HG03045 (cell line): ENCODE measurements at regions not wholly inside any gene's neighbourhood (a gene's known extent, or its start where the extent isn't known, plus 50 kb on each side); places are given as distances from the start of the nearest gene placed in this dataset.

Experiments used
- ATAC-seq: cut with Tn5 transposase; IDR thresholded peaks from one replicate; pipeline ENCODE4 v1.9.1; 2021; ENCODE audit warnings: mild to moderate bottlenecking, moderate library complexity; ENCODE audit not compliant: unreplicated experiment

DNA sequence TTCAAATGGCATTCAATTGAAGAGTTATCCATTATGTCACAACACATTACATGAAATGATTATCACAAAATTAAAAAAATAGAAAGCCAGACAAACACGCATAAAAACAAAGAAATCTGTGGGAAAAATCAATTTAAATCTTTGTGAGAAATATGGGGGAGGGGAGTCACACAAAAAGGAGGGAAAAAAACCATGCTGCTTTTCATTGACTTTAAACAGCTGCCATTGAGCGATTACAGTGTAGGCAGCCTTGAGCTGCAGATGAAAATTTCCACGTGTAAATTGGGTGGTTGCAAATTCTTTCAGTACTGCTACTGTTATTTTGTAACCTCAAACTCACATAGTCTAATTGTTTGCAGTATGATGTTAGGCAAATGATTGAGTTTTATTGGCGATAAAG, 889.9 kb upstream of the PHF14 start:
- no peak for ATAC-seq

DNA sequence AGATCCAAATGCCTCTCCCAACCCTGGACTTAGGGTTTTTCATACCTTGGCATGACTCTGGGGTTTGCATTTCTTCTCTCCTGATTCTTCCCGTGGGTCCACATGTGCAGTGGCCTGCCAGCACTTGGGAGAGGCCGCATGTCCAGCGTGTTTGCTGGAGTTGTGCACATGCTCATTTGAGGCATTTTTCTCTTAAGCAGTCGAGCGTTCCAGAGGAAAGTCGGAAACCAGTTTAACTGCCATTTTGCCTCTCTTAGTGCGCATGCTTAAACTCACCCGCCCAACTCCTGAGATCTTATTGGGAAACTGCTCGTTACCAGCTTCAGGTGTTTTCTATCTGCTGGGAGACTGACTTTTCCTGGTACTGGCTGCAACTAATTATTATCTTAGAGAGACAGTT, 888.4 kb upstream of the PHF14 start:
- ATAC-seq, result no peak

DNA sequence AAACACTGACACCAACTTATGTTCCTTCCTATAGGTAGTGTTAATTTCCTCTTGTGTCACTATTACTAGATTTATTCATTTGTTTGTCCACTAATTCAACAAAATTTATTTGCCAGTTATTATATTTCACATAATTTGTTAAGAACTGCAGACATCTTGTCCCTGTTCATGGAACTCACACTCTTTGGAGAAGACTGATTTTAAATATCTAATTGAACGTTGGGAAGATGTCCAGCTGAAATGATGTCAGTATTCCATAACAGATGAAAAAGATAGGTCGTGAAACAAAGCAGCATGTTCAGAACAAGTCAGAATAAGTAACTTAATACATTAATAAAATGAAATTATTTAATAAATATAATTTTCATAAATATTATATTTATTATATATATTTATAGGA, 873.1 kb upstream of the PHF14 start:
- ATAC-seq, result no peak

DNA sequence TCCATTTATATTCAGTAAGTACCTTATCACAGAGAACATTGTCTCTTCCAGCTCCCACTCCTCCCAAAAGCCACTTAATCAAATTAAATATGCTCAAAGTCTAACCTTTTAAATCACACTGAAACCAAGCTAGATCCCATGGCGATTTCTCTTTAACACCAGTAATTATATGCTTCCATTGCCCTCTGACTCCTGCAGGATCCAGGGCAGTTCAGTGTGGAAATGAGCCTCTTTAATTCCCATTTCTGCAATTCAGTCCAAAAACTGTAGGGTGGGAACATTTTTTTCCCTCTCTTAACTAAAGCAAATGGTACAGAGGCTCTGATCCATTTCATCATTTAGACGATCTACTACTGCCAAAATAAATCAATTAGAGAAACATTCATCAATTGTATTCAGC, 872.3 kb upstream of the PHF14 start:
- no peak for ATAC-seq

DNA sequence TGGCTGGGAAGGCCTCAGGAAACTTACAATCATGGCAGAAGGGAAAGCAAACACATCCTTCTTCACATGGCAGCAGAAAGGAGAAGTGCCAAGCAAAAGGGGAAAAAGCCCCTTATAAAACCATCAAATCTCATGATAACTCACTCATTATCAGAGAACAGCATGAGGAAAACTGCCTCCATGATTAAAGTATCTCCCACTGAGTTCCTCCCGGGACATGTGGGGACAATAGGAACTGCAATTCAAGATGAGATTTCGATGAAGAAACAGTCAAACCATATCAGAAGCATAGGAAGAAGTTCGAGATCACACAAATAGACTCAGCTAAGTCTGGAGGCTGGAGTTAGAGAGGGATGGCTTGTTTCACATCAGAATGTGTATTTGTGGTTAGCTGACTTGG, 869.4 kb upstream of the PHF14 start:
- ATAC-seq, result no peak

DNA sequence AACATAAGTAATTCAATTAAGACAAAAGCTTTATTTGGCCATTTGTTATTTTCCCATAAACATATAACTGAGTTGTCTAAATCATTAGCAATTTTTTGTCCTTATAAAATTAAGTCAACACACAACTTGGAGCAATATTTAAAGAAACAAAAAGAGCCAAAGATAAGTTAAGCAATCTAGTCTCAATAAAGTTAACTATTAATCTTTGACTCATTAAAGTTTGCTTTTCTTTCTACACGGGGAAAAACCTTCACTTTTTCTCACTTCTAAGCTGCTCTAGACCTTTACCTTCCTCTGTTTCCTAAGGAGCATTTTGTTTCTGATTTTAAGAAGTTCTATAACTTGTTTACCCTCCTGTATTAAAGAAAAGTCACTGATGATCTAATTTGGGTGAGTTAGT, 867.1 kb upstream of the PHF14 start:
- no peak for ATAC-seq

DNA sequence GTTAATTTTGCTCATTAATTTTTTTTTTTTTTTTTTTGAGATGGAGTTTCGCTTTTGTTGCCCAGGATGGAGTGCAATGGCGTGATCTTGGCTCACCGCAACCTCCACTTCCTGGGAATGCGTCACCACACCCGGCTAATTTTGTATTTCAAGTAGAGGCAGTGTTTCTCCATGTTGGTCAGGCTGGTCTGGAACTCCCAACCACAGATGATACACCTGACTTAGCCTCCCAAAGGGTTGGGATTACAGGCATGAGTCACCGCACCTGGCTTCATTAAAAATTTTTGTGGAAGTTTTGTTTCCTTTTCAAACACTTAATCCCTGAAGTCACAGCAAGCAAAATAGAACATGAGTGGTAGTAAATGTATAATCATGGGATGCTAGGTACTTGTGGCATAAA, 857.2 kb upstream of the PHF14 start:
- ATAC-seq, result no peak

DNA sequence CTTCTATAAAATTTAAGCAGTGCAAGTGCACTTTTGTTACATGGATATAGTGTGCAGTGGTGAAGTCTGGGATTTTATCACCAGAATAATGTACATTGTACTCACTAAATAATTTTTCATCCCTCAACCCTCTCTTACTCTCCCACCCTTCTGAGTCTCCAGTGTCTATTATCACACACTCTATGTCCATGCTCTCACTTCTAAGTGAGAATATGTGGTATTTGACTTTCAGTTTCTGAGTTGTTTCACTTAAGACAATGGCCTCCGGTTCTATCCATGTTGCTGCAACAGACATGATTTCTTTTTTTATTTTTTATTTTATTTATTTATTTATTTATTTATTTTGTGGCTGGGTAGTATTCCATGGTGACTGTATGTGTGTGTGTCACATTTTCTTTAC, 855.9 kb upstream of the PHF14 start:
- ATAC-seq, result no peak

DNA sequence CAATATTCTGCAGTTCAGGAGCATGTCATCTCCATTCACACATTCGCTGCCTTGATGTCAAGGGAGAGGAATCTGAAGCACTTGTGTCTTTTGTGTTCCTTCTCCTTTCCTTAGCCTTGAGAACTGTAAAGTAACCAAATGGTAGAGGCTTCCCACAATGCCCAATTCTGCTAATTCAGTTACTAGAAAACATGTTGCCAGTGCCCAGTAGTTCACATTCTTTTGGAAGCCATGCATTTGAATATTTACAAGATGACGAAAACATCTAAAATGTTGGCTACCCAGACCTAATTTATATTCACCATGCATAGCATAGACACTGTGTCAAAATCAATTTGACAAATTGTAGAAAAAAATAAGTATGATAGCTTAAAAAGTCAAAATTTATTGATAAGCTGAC, 852.7 kb upstream of the PHF14 start:
- ATAC-seq, result no peak

DNA sequence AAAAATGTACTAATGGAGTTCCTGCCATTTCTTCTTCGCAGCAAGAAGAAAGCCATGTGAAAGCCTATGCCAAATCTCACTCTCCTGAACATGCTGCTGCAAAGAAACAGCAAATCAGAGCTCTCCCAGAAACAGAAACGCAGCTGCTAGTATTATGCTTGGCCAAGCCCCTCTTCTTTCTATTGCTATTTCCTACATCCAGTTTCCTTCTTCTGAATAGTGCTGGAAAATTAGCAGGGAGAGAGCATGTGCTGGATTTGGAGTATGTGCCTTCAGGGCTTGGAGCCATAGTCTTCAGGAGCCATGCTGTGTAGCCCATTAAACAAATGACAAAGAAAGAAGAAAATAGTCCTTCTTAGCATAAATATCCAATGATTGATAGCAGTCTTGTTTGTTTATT, 852.0 kb upstream of the PHF14 start:
- ATAC-seq, result no peak

DNA sequence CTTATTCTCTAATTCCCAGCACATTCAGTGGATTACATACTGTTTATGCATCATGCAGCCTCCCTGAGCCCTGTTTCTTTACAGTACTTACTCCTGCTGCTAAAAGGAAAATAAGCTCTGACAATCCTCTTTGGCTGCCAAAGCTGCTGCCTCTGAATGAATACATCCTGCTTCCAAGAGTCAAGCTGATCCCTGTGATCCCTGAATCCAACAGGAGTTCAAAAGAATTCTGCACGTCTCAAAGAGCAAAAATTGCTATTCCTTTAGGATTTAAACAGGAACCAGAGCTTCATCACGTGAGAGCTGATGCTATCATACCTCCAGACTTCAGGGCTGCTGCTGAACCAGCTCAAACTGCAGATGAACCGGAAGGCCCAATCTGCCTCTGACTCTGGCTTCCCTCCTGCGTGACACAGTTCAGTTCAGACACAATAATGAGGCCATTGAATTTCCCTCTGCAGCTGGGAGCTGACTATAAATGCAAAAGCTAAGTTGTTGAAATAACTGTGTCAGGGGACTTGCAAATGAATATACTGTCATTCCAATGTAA, 851.0 kb upstream of the PHF14 start:
- ATAC-seq, result no peak

DNA sequence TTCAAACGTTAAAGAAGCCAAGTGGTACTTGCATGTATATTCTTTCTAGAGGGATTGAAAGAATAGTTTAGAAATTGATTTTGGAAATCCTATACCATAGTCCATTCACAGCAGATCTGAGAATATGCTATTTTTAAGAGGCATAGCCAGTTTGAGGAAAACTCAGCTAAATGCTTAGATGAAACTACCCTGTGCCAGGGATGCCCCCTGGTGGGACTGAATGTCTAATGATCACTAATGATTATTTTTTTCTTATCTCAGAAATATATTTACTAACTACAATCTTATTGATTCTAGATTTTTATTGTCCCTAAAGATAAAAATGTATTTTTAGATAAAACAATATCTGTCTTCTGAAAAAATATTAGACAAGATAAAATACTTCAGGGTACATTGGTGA, 844.9 kb upstream of the PHF14 start:
- no peak for ATAC-seq

DNA sequence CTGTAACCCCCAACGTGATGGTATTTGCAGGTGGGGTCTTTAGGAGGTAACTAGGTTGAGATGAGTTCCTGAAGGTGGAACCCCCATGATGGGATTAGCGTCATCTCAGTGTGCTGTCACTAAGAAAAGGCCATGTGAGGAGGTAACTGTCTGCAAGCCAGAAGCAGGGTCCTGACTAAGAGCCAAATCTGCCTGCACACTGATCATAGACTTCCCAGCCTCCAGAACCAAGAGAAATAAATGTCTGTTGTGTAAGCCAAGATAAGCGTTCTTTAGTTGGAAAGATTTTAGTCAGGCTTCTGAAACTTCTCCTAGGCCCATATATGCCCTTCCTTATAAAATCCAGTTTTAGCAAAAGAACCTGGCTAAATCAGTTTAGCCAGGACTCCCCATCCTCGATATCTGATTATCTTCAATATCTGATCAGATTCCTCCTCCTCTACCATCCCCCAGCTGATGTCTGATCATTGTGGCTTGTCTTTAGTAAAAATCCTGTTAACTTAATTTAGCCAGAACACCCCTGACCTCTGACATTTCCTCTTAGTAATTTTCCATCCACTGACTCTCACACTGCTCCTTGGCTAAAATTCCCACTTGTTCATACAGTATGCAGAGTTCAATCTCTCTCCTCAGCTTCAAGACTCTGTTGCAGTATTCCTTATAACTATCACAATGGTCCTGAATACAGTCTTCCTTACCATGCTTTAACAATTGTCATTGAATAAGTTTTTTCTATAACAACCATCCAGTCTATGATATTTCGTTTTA, 835.4 kb upstream of the PHF14 start:
- no peak for ATAC-seq

DNA sequence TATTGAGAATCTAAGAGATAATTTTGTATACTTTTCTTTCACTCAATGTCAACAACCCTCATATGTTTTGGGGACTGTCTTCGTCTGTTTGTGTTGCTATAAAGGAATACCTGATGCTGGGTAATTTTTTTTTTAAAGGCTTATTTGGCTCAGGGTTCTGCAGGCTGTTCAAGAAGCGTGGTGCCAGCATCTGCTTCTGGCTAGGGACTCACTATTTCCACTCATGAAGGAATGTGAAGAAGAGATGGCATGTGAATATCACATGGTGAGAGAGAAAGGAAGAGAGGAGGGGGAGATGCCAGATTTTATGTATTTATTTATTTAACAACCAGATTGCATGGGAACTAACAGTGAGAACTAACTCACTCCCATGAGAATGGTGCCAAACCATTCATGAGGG, 827.4 kb upstream of the PHF14 start:
- ATAC-seq, result no peak

DNA sequence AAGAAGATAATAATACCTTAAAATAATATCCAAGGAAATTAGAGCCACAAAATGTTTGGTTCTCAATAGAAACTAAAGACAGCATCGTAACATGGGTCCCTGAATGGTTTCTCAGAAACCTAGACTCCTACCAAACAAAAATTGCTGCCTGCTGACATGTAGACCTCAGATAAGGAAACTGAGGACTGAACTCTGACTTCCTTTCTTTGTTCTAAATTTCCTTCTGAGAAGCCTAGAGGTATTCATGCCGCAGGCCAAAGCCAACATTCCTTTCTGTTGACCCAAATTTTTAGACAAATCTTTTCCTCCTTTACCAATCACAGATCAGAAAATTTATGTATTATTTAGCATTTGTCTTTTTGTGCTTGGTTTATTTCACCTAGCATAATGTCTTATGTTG, 816.7 kb upstream of the PHF14 start:
- no peak for ATAC-seq

DNA sequence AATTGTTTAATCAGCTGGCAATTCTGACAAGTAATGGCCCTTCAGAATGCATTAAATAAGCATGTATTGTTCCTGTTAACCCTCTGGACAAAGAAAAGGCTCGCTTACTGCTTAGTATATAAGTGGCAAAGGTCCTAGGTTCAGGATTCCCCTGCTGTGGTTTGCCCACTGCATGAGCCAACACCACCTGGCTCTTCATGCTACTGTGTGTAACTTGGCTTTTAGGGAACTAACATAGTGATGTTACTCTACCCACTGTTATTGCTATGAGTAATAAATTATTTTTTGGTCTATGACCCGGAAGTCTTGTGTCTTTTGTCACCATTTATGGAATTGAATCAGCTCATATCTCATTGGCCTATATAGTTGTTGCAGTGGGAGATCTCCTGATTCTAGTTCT, 791.7 kb upstream of the PHF14 start:
- no peak for ATAC-seq

DNA sequence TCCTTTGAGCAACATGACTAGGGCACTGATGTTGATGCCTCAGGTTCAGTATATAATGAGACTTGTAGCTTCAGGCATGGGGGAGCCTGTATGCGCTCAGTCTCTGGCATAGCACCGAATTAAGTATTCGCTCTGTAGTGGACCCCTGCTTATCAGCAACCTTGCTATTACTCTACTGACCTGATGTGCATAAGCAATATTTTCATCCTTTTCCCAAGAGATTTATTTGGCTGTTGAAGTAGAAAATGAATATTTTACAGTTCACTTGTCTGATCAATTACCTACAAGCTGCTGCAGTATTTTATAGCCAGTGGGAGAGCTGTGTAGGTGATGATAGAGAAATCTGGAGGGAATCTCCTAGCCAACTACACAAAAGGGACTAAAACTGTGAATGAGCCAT, 781.6 kb upstream of the PHF14 start:
- ATAC-seq, result no peak

DNA sequence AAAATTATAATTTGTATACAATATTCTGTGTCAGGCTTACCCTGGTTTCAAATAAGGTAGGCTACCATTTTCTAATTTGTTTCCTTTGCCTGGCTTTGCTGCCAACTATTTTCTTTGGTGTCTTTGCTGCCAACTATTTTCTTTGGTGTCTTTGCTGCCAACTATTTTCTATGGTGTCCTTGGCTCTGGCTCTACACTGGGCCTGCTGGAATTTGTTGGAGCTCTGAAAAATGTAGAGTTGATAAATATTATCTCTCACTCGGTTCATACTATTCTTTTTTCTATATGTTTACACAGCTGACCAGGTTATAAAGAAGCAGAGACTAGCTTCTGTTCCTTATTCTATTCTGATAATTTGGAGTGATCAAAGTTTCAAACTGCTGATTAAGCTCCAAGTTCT, 768.0 kb upstream of the PHF14 start:
- ATAC-seq, result no peak

DNA sequence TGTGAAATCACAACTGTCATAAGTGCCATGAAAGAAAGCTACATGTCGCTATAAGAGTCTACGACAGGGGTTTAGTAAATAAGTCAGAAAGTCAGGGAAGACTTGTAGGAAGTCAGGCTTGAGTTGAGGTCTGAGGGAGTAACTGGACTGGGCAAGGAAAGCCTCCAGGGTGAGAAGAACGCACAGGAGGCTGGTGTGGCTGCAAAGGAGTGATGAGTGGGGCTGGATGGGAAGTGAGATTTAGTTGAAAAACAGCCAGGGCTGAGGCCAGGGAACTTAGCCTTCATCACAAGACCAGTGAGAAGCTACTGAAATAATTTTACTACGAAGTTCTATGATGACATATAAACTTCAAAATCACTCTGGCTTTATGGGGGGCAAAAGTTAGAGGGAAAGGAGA, 763.7 kb upstream of the PHF14 start:
- ATAC-seq, result no peak

DNA sequence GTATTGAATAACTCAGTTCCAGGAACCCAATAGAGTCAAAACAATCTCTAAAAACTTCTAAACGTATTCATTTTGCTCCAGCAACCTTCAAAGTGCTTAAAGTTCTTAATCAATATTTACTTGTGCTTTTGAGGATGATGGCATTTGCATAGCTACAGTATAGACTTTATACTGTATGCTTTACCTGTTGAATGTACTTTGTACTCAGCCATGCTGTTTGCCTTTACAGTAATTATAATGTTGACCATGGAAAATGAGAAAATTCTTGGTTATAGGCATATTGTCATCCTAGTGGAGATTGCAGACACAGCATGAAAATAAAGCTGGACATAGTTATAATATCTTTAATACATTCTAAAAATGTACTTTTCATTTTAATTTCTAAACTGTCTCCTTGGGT, 762.7 kb upstream of the PHF14 start:
- ATAC-seq, result no peak

DNA sequence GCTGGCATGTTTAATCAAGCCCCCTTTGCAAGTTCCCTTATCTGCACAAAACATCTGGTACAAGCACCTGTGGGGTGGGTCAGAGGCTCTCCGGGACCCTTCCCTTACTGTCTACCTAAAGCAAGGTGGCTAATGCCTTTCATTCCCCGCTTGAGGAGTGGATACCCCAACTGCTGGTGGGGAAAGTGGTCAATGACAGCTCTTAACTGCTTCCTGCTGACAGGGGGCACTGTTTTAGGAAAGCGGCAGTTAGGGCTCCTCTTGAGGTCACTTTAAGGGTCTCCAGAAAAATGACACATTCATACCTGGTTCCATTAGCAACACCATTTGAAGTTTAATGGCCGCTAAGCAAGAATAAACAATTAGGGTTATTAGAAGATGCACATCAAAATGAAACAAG, 761.8 kb upstream of the PHF14 start:
- no peak for ATAC-seq

DNA sequence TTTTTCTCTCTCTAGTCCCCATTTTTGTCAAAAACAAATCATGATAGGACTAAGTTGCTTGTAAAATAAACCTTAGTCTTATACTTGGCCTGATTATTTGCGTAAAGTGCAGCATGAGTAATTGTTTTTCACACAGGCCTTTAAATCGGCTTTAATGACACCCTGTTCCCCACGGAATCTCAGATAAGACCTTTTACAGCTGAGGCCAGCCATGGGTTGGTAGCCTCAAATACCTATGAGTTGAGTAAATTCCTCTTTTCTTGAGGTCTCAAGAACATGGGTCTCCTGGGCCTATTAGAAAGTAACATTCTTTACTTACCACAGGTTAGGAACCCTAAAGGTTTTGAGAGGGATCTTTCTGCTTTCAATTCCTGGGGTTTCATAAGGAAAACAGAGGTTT, 761.0 kb upstream of the PHF14 start:
- no peak for ATAC-seq

DNA sequence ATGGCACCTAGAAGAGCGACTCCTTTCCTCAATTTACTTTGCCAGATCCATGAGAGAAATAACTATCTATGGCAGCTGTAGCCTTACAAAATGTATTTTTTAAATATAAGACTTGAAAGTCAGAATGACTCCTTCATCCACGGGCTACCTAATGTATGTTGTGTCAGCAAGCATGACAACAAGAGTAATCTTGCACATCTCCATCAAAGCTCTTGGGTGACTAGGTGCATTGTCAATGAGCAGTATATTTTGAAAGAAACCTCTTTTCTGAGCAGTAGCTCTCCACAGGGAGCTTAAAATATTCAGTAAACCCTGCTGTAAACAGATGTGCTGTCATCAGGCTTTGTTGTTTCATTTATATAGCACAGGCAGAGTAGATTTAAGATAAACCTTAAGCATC, 757.2 kb upstream of the PHF14 start:
- ATAC-seq, result no peak
